Fibroblast of upper back skin (primary cell): ENCODE measurements at regions not wholly inside any gene's neighbourhood (a gene's known extent, or its start where the extent isn't known, plus 50 kb on each side); places are given as distances from the start of the nearest gene placed in this dataset.
"Not testable (repeated sequence)": the region's sequence is repeated elsewhere in the genome, so short reads cannot be mapped to it uniquely, and the experiment has no call there.

ENCODE experiments used
- DNase-seq: peaks from one replicate; pipeline ENCODE4 v3.0.0-alpha.2; 2013

GRCh38 chr3:118807349-118807748, 227.3 kb downstream of the IGSF11 start:
- not testable (repeated sequence) for DNase-seq

- DNase-seq, result no peak
These were observed 225.9 kb downstream of the IGSF11 start for GRCh38 chr3:118808723-118809122.

- no peak for DNase-seq
These were observed 224.7 kb downstream of the IGSF11 start for GRCh38 chr3:118809696-118810498.

- DNase-seq, result no peak
These were observed 224.1 kb downstream of the IGSF11 start for GRCh38 chr3:118810499-118811035.

DNA sequence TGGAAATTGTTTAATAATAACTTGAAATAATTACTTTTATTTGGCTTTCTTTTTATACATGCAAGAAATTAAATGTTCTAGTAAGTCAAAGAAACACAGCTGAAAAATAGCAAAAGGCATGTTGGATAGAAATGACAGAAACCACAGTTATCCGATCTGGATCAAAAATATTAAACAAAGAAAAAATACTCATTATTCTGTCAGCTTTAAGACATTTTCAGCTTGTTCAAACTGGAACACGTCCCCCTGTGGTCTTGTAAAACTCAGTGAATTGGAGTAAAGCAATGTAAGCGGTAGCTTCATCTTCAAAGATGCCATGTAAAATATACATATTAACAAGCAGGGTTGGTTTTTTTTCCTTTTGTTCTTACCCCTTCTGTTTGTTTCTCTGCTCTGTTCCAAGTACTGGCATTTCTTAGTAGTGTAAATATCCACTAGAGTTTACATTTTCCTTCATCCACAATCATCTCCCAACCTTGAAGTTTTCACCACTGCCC, 223.4 kb downstream of the IGSF11 start:
- no peak for DNase-seq

DNA sequence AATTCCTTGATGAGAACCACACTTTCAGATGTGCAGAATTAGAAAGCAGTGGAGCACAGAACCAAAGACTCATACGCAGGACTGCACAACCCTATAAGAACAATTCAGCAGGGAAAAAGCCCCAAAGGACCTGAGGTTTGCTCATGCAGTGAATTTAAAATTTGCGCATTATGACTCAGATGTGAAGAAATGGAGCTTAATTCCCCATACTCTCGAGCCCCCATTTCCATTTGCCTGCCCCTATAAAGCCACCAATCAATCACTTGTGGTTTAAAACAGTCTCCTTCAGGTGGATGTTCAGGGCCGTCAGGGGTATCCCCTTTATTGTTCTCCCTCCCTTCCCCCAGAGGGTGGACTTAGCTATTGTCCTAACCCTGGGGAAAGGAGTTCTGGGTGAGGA, 221.2 kb downstream of the IGSF11 start:
- no peak for DNase-seq

- peak; percentile 60 for DNase-seq
These were observed 216.9 kb downstream of the IGSF11 start for GRCh38 chr3:118817748-118818165.

- peak; percentile 55 for DNase-seq
These were observed 216.3 kb downstream of the IGSF11 start for GRCh38 chr3:118818386-118818785.

DNA sequence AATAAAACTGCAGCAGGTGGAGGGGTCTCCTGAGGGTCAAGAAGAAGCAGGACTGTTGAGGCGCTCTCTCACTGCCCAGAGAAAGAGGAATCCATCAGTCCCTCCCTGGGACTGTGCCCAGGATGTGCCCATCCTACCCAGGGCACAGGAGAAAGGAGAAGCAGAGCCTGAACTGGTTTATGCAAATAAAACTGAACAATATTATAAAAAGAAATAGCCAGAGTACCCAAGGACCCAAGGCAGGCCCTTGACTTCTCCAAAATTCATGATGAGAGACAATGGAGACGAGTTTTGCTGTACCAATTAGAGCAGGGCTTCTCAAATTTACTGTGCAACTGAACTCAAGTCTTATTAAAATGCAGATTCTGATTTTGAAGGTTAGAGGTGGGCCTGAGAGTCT, 211.0 kb downstream of the IGSF11 start:
- DNase-seq, result no peak

GRCh38 chr3:118827446-118827845, 207.2 kb downstream of the IGSF11 start:
- no peak for DNase-seq

DNA sequence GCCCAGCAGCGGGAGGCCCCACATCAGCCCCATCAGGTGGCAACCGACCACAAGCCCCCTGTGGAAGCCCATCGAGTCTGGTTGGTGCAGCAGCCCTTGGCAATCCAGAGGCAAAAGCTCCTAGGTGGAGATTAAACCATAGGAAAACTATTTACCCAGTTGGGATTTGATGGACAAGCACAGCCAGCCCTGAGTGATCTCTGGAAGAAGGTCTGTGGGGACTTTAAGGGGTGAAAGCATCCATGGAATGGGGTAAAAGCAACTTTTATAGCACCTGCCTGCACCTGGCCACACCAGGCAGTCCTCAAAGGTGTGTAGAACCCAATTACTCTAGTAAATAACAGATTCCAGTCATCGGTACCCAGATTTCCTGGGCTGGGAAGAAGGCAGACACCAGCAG, 206.3 kb downstream of the IGSF11 start:
- no peak for DNase-seq

DNA sequence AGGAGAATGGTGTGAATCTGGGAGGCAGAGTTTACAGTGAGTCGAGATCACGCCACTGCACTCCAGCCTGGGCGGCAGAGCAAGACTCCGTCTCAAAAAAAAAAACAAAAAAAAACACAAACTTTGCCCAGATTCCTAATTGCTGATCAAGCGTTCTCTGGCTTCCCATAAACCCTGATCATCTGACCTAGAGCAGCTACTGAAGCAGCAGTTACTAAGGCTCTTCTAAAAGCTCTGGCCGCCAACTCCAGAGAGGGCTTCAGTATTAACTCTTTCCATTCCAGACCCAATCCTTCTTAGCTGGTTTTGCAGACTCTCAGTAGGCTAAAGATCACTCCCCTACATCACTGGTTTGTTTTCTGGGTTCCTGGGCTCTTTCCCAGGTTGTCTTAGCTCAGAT, 201.6 kb downstream of the IGSF11 start:
- no peak for DNase-seq

- no peak for DNase-seq
These were observed 195.8 kb downstream of the IGSF11 start for GRCh38 chr3:118838871-118839270.

- DNase-seq, result no peak
These were observed 192.3 kb downstream of the IGSF11 start for GRCh38 chr3:118842147-118842863.

GRCh38 chr3:118846176-118846575, 188.5 kb downstream of the IGSF11 start:
- no peak for DNase-seq
